ENCODE measurements at regions not wholly inside any gene's neighbourhood (a gene's known extent, or its start where the extent isn't known, plus 50 kb on each side); places are given as distances from the start of the nearest gene placed in this dataset.
"Not testable (repeated sequence)": the region's sequence is repeated elsewhere in the genome, so short reads cannot be mapped to it uniquely, and the experiment has no call there.

GRCh38 chr1:104195395-104195794 is 445.7 kb downstream of the AMY1C start:
- no peak for TF ChIP-seq CTCF (conservative IDR thresholded peaks at IDR 0.05; ENCODE audit: low read depth, low read length)
- no peak for DNase-seq (ENCODE audit: low read depth)
- no peak overlapping the region for H3K4me3 ChIP-seq (ENCODE audit: low read depth, low read length)

- no peak for DNase-seq (ENCODE audit: low read depth)
- no peak overlapping the region for H3K4me3 ChIP-seq (ENCODE audit: low read depth, low read length)
- TF ChIP-seq CTCF (conservative IDR thresholded peaks at IDR 0.05; ENCODE audit: low read depth, low read length): no peak
Observed at GRCh38 chr1:104196136-104196535, 446.4 kb downstream of the AMY1C start.

GRCh38 chr1:104197516-104197915 is 447.8 kb downstream of the AMY1C start:
- no peak overlapping the region for H3K4me3 ChIP-seq (ENCODE audit: low read depth, low read length)
- DNase-seq (ENCODE audit: low read depth): no peak
- no peak for TF ChIP-seq CTCF (conservative IDR thresholded peaks at IDR 0.05; ENCODE audit: low read depth, low read length)

GRCh38 chr1:104212239-104212638 is 462.5 kb downstream of the AMY1C start:
- DNase-seq (ENCODE audit: low read depth): no peak
- no peak overlapping the region for H3K4me3 ChIP-seq (ENCODE audit: low read depth, low read length)
- TF ChIP-seq CTCF (conservative IDR thresholded peaks at IDR 0.05; ENCODE audit: low read depth, low read length): no peak

- DNase-seq (ENCODE audit: low read depth): not testable (repeated sequence)
Observed at GRCh38 chr1:104217395-104217986, 467.8 kb downstream of the AMY1C start.

GRCh38 chr1:104229860-104230259 is 480.2 kb downstream of the AMY1C start:
- H3K4me3 ChIP-seq (ENCODE audit: low read depth, low read length): no peak overlapping the region
- no peak for DNase-seq (ENCODE audit: low read depth)
- TF ChIP-seq CTCF (conservative IDR thresholded peaks at IDR 0.05; ENCODE audit: low read depth, low read length): no peak

More at GRCh38 chr1:104217395-104217986, 467.8 kb downstream of the AMY1C start:
- not testable (repeated sequence) for H3K4me3 ChIP-seq (ENCODE audit: low read depth, low read length)

- no peak for DNase-seq (ENCODE audit: low read depth)
- no peak for TF ChIP-seq CTCF (conservative IDR thresholded peaks at IDR 0.05; ENCODE audit: low read depth, low read length)
- H3K4me3 ChIP-seq (ENCODE audit: low read depth, low read length): no peak overlapping the region
Observed at GRCh38 chr1:104231676-104232075, 482.0 kb downstream of the AMY1C start.

All from choroid plexus epithelial cell (primary cell).